ENCODE measurements at regions not wholly inside any gene's neighbourhood (a gene's known extent, or its start where the extent isn't known, plus 50 kb on each side); places are given as distances from the start of the nearest gene placed in this dataset.
A peak's percentile ranks its signal among the peaks of the same experiment; 100 is the strongest.

DNA sequence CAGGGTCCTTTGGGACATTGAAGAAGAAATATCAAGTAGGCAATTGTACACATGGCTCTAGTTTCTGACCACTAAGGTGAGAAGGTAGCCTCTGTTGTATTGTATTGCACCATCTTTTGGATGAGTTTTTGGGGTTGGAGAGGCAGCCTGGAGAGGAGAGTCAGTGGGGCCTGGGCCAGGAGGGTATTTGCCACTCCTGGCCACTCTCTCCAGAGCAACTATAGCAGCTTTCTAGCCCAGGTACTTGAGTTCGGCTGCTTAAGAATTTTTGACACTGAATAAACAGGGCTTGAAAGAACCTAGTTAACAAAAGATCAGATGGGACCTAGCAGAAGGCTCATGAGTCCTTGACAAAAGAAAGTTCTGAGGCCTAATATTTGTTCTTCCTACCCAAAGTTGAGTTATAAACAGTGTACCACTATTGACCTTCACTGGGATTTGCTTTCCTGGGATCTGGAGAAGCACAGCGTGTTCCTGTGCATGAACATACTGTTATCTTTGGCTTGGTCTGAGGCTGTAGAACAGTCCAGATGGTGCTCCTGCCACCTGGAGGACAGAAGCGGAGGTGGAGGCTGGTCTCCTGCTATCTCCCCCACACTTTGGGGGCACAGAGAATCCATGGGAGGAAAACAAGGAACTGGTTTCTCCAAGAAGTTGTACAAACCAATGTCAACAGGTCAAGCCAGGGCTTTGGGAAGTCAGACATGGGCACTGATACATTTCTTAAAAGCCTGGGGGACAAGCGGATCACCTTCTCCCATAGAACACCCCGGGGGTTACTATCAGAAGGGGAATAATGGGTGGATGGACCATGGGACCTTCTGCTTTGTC is 110.4 kb upstream of the LIFR start:
- Histone ChIP-seq H3K27ac (peak overlapping the region; percentile 84 to 91), H3K9me3 (no peaks in the 10 kb centered on the region), H3K4me1 (peaks cover 0 to 40% (median 22%) of the 10 kb centered on the region in 4 donors), H3K4me3 (no peak overlapping the region), H3K27me3 (no peaks in the 10 kb centered on the region), H3K36me3 (no peaks in the 10 kb centered on the region)
- intact Hi-C loops (cut with DNase I; ENCODE audit: low total_unique reads) = loop anchor here (5.0 kb wide), 1 partner anchor 225 kb away; no protein-coding TSS in a partner anchor
- DNase-seq = peak; percentile 63 to 85
- TF ChIP-seq, protein P1, sequence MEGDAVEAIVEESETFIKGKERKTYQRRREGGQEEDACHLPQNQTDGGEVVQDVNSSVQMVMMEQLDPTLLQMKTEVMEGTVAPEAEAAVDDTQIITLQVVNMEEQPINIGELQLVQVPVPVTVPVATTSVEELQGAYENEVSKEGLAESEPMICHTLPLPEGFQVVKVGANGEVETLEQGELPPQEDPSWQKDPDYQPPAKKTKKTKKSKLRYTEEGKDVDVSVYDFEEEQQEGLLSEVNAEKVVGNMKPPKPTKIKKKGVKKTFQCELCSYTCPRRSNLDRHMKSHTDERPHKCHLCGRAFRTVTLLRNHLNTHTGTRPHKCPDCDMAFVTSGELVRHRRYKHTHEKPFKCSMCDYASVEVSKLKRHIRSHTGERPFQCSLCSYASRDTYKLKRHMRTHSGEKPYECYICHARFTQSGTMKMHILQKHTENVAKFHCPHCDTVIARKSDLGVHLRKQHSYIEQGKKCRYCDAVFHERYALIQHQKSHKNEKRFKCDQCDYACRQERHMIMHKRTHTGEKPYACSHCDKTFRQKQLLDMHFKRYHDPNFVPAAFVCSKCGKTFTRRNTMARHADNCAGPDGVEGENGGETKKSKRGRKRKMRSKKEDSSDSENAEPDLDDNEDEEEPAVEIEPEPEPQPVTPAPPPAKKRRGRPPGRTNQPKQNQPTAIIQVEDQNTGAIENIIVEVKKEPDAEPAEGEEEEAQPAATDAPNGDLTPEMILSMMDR (IDR thresholded peaks at IDR 0.05) = peak; percentile 74 to 93

DNA sequence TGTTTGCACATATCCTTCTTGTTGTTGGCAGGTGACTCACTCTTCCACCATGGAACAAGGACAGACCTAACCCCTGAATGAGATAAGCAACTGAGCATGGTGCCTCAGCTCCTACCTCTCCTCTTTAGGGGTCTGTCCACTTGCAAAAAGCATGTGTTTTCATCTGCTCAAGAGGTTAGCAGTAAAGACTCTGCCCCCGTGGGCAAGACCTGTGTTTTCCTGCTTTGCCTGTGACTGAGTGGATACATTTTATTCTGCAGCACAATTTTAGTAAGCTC is 111.0 kb upstream of the LIFR start:
- intact Hi-C loops (cut with DNase I; ENCODE audit: low total_unique reads) = loop anchor here (5.0 kb wide), 1 partner anchor 225 kb away; no protein-coding TSS in a partner anchor
- Histone ChIP-seq H3K36me3 (no peaks in the 10 kb centered on the region), H3K9me3 (no peaks in the 10 kb centered on the region), H3K27ac (peak overlapping the region; percentile 20 to 91), H3K27me3 (no peaks in the 10 kb centered on the region), H3K4me1 (peaks cover 0 to 40% (median 23%) of the 10 kb centered on the region in 4 donors), H3K4me3 (no peak overlapping the region)
- DNase-seq = no peak
- TF ChIP-seq, protein P1 (IDR thresholded peaks at IDR 0.05) = no peak

- Histone ChIP-seq H3K27me3 (no peaks in the 10 kb centered on the region), H3K36me3 (no peaks in the 10 kb centered on the region), H3K9me3 (no peaks in the 10 kb centered on the region), H3K27ac (no peak overlapping the region), H3K4me3 (no peak overlapping the region), H3K4me1 (peaks cover 0 to 31% (median 15%) of the 10 kb centered on the region in 4 donors)
- intact Hi-C loops (cut with DNase I; ENCODE audit: low total_unique reads) = loop anchor here (5.0 kb wide), 1 partner anchor 227 kb away; no protein-coding TSS in a partner anchor
- TF ChIP-seq, protein P1 (IDR thresholded peaks at IDR 0.05) = no peak
- no peak for DNase-seq
These were observed 113.0 kb upstream of the LIFR start for GRCh38 chr5:38669361-38669880.

GRCh38 chr5:38670066-38670465 is 113.6 kb upstream of the LIFR start:
- intact Hi-C loops (cut with DNase I; ENCODE audit: low total_unique reads) = loop anchor here (10.0 kb wide), 1 partner anchor 135 kb away; no protein-coding TSS in a partner anchor
- Histone ChIP-seq H3K27ac (peak overlapping the region; percentile 22 to 26), H3K27me3 (no peaks in the 10 kb centered on the region), H3K9me3 (no peaks in the 10 kb centered on the region), H3K4me1 (peaks cover 0 to 31% (median 14%) of the 10 kb centered on the region in 4 donors), H3K4me3 (no peak overlapping the region), H3K36me3 (no peaks in the 10 kb centered on the region)
- DNase-seq = no peak
- TF ChIP-seq, protein P1 (IDR thresholded peaks at IDR 0.05) = no peak

GRCh38 chr5:38670878-38671277 is 114.4 kb upstream of the LIFR start:
- H3K9me3 ChIP-seq = no peaks in the 10 kb centered on the region
- H3K4me3 ChIP-seq = no peak overlapping the region
- no peaks in the 10 kb centered on the region for H3K36me3 ChIP-seq
- TF ChIP-seq, protein P1 (IDR thresholded peaks at IDR 0.05) = no peak
- DNase-seq = peak in 1 of 2 donors; percentile 32
- H3K27ac ChIP-seq = peak overlapping the region; percentile 22 to 26
- intact Hi-C loops (cut with DNase I; ENCODE audit: low total_unique reads) = loop anchor here (10.0 kb wide), 1 partner anchor 134 kb away; no protein-coding TSS in a partner anchor
- peaks cover 0 to 24% (median 12%) of the 10 kb centered on the region in 4 donors for H3K4me1 ChIP-seq
- no peaks in the 10 kb centered on the region for H3K27me3 ChIP-seq

Data from tibial artery (tissue), 4 donors.